MV-4-11 (cell line): ENCODE measurements at regions not wholly inside any gene's neighbourhood (a gene's known extent, or its start where the extent isn't known, plus 50 kb on each side); places are given as distances from the start of the nearest gene placed in this dataset.

Experiments used
- DNase-seq: peaks from one replicate; lab custom pipeline; 2025; lab: John Stamatoyannopoulos, UW

- no peak for DNase-seq
Observed at GRCh38 chr11:130711193-130711592, 205.1 kb downstream of the SNX19 start.

GRCh38 chr11:130712480-130712879 is 203.8 kb downstream of the SNX19 start:
- DNase-seq = no peak

GRCh38 chr11:130715085-130715876 is 201.0 kb downstream of the SNX19 start:
- no peak for DNase-seq

- no peak for DNase-seq
Observed at GRCh38 chr11:130715877-130716220, 200.4 kb downstream of the SNX19 start.

- no peak for DNase-seq
Observed at GRCh38 chr11:130718120-130718519, 198.2 kb downstream of the SNX19 start.

GRCh38 chr11:130719220-130719915 is 196.9 kb downstream of the SNX19 start:
- no peak for DNase-seq

- no peak for DNase-seq
Observed at GRCh38 chr11:130720232-130721022, 195.9 kb downstream of the SNX19 start.

GRCh38 chr11:130721023-130721681 is 195.1 kb downstream of the SNX19 start:
- no peak for DNase-seq

- DNase-seq = no peak
Observed at GRCh38 chr11:130721736-130722135, 194.5 kb downstream of the SNX19 start.

GRCh38 chr11:130722401-130722800 is 193.9 kb downstream of the SNX19 start:
- DNase-seq = no peak

- no peak for DNase-seq
Observed at GRCh38 chr11:130725421-130726233, 190.7 kb downstream of the SNX19 start.

GRCh38 chr11:130726234-130727037 is 189.8 kb downstream of the SNX19 start:
- no peak for DNase-seq

- no peak for DNase-seq
Observed at GRCh38 chr11:130727157-130728119, 188.8 kb downstream of the SNX19 start.

- DNase-seq = no peak
Observed at GRCh38 chr11:130728185-130729180, 187.8 kb downstream of the SNX19 start.

- no peak for DNase-seq
Observed at GRCh38 chr11:130729193-130729592, 187.1 kb downstream of the SNX19 start.

- DNase-seq = no peak
Observed at GRCh38 chr11:130729678-130730300, 186.5 kb downstream of the SNX19 start.

- DNase-seq = no peak
Observed at GRCh38 chr11:130731401-130731800, 184.9 kb downstream of the SNX19 start.

GRCh38 chr11:130732476-130732875 is 183.8 kb downstream of the SNX19 start:
- DNase-seq = no peak
